HG03039 (cell line): ENCODE measurements at regions not wholly inside any gene's neighbourhood (a gene's known extent, or its start where the extent isn't known, plus 50 kb on each side); places are given as distances from the start of the nearest gene placed in this dataset.

Source experiments
- ATAC-seq: cut with Tn5 transposase; IDR thresholded peaks from one replicate; pipeline ENCODE4 v1.9.1; 2021; ENCODE audit warnings: mild to moderate bottlenecking, moderate library complexity; ENCODE audit not compliant: unreplicated experiment

- ATAC-seq: no peak
Observed at GRCh38 chr1:5505944-5506343, 486.3 kb downstream of the NPHP4 start.

GRCh38 chr1:5504364-5504740 lies 487.9 kb downstream of the NPHP4 start:
- no peak for ATAC-seq

DNA sequence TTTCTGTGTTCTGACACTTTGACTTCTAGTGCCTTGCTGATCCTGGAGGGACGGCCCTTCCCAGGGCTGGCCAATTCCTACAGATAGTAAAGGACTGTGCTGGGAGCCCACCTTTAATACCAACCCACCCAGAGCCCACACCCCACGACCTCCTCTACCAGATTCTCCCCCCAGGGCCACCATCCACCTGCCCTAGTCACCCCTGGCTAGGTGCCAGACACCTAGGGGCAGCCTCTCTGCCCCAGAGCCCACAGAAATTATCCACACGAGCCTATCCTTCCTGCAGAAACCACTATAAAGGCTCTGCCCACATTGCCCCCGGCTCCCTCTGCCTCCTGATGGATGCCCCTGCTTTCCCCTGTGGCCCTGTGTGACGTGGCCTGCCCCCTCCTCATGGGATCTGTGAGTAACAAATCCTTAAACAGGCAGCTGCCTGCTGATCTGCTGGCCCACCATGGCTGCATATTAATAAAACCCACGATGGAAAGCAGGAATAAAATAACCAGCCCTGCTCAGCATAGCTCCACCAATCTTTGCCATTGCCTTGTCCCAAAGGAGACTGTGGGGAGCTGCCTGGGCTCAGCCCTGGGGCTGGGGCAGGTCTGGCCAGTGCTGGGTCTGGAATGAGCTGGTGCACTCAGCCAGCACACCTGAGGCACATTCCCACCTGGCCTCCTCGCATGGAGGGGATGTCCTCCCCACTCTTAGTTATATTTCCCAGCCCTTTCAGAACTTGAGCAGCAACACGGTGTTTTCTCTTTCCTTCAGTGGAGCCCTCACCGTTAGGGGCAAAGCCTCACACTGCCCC lies 488.5 kb downstream of the NPHP4 start:
- no peak for ATAC-seq

GRCh38 chr1:5502311-5503194 lies 489.7 kb downstream of the NPHP4 start:
- ATAC-seq: no peak

GRCh38 chr1:5501206-5501930 lies 490.9 kb downstream of the NPHP4 start:
- no peak for ATAC-seq

DNA sequence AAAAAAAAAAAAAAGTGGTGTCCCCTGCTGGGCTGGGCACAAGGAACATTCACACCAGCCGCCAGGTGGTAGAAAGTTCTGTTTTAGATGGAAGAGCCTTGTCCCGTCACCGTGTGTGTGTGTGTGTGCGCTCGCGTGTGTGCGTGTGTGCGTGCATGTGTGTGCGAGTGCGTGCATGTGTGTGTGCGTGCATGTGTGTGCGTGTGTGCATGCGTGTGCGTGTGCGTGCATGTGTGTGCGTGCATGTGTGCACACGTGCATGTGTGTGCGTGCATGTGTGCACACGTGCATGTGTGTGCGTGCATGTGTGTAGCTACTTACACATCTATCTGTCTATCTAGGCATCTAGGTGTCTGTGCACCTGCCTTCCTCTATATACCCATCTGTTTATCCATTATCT lies 491.7 kb downstream of the NPHP4 start:
- no peak for ATAC-seq

GRCh38 chr1:5497503-5497902 lies 494.7 kb downstream of the NPHP4 start:
- no peak for ATAC-seq

GRCh38 chr1:5495596-5496410 lies 496.4 kb downstream of the NPHP4 start:
- no peak for ATAC-seq

DNA sequence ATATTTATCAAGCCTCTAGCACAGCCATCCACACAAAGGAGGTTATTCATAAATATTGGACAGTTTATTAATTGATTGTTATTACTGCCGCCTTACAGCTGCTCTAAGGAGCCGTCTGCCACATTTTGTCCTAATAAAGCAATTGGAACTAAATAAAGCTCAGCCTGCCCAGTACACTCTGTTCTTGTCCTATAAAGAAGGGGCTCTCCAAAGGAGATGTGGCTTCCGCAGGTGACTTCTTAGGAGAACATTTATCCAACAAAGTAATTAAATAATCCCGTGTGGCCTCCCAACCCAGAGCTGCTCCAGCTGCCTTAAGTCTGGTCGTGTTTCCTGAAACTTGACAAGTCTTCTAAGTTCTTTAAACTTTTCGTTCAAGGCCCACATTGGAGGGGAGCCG lies 497.7 kb downstream of the NPHP4 start:
- no peak for ATAC-seq

- ATAC-seq: no peak
Observed at GRCh38 chr1:5493851-5494311, 498.3 kb downstream of the NPHP4 start.

DNA sequence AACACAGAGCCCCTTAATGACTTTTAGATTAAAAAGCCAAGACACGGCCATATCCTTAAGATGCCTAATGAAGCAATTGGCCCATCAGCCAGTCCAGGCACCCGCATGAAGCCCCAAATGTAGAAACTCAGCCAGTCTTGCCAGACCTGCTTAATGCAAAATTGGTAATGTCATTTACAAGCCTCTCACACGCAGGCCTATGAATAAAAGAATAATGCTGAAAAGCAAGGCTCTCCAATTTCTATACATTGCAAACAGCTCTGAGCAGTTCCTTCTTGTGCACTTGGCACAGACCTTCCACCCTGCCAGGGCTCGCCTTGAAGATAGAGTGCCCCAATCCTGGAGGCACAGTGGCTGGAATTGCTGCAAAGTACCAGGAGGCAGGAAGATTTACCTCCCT lies 498.9 kb downstream of the NPHP4 start:
- no peak for ATAC-seq

GRCh38 chr1:5492846-5493245 lies 499.4 kb downstream of the NPHP4 start:
- no peak for ATAC-seq

DNA sequence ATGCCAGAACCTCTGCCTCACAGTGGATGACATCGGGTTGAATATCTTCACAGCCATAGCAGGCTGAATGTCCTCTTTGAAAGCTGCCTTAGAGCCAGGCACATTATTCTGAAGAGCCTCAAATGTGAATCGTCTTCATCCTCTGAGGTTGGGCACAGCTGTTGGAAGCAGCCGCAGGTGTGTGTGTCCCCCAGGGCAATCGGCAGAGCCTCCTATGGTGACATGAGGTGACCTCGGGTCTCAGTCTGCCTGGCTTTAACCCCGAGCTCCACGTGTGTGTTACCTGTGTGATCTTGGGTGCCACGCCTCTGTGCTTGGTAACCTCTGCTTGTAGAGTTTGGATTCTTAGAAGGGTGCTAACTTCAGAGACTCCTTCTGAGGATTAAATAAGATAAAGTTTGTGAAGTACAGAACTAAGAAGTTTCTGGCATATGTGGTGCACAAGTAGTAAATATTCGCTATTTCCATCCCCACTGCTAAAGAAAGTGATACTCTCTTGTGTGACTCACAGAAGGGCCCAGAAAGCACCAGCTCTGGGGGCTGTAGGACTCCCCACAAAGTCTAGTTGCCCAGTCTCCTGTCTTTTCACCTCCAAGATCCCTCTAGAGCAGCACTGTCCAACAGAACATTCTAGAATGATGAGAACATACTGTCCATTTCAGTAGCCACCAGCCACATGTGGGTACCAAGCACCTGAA lies 500.9 kb downstream of the NPHP4 start:
- ATAC-seq: no peak

DNA sequence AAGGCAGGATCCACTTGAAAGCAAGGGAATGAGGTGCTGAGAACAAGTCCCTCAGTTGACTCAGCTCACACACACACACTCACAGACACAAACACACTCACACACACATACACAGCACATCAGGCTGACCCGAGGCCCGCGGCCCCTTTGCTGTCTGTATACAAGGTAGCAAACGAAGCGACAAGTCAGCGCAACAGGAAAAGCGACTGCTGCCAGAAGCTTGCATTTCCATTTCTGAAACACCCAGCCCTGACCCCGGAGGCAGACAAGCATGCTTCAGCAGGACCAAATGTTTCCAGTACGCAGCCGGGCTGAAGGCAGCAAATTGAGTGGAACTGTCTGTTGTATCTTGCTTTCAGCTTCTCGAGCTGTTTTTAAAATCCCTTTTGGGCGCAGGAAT lies 501.6 kb downstream of the NPHP4 start:
- no peak for ATAC-seq

GRCh38 chr1:5488448-5488847 lies 503.8 kb downstream of the NPHP4 start:
- ATAC-seq: no peak

GRCh38 chr1:5485968-5486696 lies 506.1 kb downstream of the NPHP4 start:
- ATAC-seq: no peak

- ATAC-seq: no peak
Observed at GRCh38 chr1:5485436-5485835, 506.8 kb downstream of the NPHP4 start.

DNA sequence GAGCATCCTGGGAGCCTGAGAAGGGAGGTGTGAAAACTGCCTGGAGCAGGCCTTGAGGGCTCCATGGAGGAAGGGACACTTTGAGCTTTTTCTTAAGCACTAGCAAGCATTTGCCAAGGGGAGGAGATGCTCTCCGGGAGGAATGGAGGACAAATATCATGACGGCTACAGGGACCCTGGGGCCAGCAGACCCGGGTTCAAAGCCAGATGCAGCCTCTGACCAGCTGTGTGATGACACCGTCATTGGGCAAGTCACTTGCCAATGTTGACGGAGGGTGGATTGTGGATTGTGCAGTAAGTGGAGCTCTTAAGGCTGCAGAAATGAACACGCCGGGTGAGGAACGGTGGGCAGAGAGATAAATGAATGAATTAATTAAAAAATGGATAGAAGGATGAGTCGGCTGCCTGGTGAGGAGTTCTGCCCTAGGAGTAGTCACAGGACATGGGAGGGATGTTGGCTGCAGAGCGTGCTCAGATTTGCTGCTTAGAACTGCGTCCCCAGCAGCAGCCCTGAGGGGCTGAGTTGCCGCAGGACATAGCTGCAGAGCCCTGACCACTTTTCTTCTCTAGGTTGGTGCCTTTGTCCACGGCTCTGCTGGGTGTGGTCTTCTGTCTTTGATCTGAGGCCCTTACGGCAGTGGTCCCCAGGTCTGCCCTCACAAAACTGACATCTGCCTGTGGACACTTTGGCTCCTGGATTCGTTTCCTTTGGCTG lies 507.6 kb downstream of the NPHP4 start:
- ATAC-seq: no peak

DNA sequence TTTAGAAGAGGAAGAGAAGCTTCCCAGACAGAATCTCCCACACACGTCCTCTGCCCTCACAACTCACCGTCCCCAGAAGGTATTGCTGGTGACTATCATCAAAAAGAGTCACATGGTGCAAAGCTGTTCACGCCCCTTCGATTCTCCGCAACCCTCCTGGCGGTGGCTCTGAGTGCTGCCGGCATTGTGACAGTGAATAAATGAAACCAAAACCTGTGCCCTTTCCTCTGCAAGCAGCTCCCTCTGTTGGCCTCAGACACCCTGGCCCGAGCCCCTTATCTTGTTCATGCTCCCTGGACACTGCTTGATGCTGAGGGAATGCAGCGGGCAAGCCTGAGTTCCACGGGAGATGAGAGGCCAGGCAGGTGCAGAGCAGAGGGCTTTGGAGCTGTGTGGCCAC lies 510.3 kb downstream of the NPHP4 start:
- no peak for ATAC-seq
